ENCODE measurements at regions not wholly inside any gene's neighbourhood (a gene's known extent, or its start where the extent isn't known, plus 50 kb on each side); places are given as distances from the start of the nearest gene placed in this dataset.
"Not testable (repeated sequence)": the region's sequence is repeated elsewhere in the genome, so short reads cannot be mapped to it uniquely, and the experiment has no call there.

DNA sequence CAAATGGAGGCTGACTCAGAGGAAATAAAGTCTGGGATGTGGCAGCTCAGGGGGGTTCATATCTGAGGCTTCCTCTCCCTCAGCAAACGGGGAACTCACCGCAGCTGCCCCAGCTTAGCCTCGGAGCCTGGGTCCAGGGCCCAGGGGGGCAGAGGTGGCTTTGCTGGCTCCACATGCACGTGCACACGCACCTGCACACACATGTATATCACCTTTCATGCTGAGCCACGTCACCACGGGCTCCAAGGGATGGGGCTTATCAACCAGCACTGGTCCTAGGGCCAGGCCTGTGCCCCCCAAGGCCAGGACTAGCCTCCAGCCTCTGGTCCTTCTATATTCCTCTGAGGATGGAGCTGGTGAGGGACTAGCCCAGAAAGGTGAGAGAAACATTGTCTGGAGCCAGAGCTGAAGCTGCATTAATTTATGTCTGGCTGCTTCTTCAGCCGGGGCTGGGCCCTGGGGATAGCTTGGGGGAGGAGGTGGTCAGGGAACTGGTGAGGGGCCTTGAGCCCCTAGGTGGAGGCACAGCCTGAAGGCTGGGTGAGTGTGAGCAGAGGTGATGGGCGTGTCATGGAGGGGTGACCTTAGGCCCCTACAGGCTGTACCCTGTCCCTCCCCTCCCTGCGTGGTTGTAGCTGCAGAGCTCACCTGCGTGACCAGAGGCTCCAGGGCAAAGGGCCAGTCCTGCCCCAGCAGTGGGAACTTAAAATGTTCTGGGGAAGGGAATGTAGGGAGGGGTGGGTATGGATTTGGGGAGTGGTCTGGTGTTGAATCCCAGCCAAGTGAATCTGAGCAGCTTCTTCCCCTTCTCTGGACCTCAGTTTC is 520.8 kb downstream of the PTPRU start:
- no peak for DNase-seq (ENCODE audit: low read depth in 1 of 2, low spot score in 1 of 2)
- no peak for TF ChIP-seq JUND (IDR thresholded peaks at IDR 0.05; ENCODE audit: low read depth)
- in situ Hi-C loops (cut with HindIII; ENCODE audit: low pct_unique_long_range_greater_than_20kb, low sequenced_read_pairs), result no loop called here

DNA sequence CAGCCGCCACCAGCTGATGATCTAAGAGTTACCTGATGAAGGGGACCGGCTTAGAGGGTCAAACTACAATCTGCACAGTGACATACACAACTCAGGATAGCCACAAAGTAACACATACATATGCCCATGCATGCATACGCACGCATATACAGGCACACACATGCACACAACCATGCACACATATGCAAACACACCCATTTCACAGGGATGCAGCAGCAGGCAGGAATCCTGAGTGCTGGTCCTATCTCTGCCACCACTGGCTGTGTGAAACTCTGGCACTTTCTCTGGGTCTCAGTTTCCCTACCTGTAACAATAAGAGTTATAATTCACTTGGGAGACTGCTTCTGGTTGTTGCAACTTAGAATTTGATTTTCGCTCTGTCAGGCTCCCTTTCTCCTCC is 520.2 kb downstream of the PTPRU start:
- no peak for DNase-seq (ENCODE audit: low read depth in 1 of 2, low spot score in 1 of 2)
- in situ Hi-C loops (cut with HindIII; ENCODE audit: low pct_unique_long_range_greater_than_20kb, low sequenced_read_pairs), result no loop called here
- no peak for TF ChIP-seq JUND (IDR thresholded peaks at IDR 0.05; ENCODE audit: low read depth)

DNA sequence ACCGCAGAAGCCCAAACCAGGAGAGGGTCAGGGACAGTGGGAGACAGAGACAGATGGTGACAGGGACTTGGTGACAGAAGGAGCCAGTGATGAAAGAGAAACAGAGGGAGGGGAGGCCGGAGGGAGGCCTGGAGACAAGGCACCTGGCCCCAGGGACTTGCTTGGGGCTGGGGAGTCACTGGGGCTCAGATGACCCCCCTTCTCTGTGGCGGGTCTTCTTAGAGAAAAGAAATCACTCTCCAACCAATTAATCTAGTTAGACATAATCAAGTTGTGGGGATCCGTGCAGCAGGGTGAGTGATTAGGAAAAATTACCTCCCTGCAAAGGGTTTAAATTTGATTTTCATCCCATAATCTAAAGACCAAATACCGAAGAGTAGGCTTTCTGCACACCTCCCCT is 519.8 kb downstream of the PTPRU start:
- in situ Hi-C loops (cut with HindIII; ENCODE audit: low pct_unique_long_range_greater_than_20kb, low sequenced_read_pairs), result no loop called here
- DNase-seq (ENCODE audit: low read depth in 1 of 2, low spot score in 1 of 2), result no peak

DNA sequence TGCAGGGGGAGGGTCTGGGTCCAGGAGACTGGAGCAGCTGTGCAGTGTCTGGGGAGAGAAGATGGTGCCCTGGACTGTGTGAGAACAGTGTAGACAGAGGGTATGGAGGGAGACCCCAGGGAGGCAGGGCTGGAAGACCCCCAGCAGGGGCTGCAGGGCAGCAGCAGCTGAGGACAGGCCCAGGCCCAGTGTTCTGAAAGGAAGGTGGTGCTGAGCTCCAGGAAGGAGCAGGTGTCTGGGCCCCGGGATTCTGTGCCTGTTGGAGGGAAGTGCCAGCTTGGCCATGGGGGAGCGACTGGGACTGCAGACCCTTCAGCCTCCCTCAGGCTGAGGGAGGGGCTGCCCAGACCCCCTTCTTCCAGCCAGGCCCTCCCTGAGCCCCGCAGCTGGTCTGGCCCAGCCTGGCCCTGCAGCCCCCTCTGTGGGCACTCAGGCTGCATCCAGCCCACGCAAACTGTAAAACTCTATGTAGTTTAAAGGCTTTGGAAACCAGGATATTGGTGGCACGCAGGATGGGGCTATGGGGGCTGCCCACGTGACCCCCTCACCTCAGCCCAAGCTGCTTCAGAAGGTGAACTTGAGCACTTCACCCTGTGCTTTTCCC is 519.2 kb downstream of the PTPRU start:
- DNase-seq (ENCODE audit: low read depth in 1 of 2, low spot score in 1 of 2); in situ Hi-C loops (cut with HindIII; ENCODE audit: low pct_unique_long_range_greater_than_20kb, low sequenced_read_pairs): not testable (repeated sequence)

More for the DNA sequence above, 519.8 kb downstream of the PTPRU start:
- TF ChIP-seq JUND (IDR thresholded peaks at IDR 0.05; ENCODE audit: low read depth), result no peak

DNA sequence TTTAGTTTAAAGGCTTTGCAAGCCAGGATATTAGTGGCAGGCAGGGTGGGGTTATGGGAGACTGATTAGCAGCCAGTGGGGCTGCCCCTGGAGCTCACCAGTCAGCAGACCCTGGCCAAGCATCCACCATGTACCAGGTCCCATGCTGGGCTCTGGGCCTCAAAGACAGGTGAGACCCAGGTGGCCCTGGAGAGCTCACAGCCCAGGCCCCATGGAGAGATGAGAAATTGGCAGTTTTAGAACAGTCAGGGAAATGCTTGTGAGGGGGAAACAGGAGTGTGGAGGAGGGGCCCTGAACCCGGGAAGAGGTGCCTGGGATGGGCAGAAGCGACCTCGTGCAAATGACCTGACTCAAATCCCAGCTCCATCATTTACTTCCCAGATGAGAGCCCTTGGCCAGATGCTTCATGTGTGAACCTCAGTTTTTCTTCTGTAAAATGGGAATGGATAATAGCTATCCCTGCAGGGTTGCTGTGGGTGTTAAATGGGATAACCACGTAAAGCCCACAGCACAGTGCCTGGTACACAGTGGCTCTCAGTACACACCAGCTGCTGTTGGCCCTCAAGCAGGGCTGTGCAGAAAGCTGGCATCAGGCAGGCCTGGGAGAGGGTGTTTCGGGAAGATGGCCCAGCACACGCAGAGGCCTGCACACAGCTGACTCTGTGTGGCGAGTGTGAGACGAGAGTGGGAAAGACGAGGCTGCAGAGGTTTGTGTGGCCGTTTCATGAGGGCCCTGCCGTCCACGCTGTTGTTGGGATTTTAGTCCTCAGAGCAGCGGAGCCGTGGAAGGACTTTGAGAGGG is 518.5 kb downstream of the PTPRU start:
- TF ChIP-seq JUND (IDR thresholded peaks at IDR 0.05; ENCODE audit: low read depth), result no peak
- in situ Hi-C loops (cut with HindIII; ENCODE audit: low pct_unique_long_range_greater_than_20kb, low sequenced_read_pairs), result no loop called here
- no peak for DNase-seq (ENCODE audit: low read depth in 1 of 2, low spot score in 1 of 2)

DNA sequence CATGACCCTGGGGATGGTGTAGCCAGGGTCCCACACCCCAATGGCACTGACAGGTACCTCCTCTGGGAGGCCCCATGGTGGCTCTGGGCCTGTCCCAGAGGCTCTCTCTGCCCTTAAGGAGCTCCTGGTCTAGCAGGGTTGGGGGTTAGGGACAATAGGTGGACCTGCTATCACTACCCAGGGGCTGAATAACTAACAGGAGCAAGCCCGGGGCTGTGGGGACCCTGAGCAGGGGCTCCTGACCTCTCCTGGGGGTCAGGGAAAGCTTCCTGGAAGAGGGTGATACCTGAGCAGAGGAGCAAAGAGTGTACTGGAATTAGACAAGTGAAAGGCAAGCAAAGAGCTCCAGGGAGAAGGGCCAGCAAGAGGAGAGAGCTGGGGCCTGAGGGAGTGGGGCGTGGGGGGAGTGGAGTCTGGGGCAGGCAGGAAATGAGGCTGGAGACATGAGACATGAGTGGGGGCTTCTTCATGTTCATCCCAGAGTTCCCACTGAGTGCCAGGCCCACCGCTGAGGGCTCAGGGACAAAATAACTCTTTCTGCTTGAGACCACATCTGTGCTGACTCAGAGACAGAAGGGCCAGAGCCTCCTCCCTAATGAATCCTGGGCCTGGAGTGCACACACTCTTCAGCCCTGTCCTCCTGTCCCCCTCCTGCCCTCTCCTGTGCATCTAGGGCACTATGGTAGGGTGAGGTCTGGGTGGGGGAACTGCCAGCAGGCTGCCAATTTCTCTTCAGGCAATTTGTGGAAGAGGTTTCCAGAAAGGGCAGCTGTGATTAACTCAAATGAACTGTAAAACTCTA is 517.6 kb downstream of the PTPRU start:
- in situ Hi-C loops (cut with HindIII; ENCODE audit: low pct_unique_long_range_greater_than_20kb, low sequenced_read_pairs), result no loop called here
- TF ChIP-seq JUND (IDR thresholded peaks at IDR 0.05; ENCODE audit: low read depth), result no peak
- no peak for DNase-seq (ENCODE audit: low read depth in 1 of 2, low spot score in 1 of 2)

DNA sequence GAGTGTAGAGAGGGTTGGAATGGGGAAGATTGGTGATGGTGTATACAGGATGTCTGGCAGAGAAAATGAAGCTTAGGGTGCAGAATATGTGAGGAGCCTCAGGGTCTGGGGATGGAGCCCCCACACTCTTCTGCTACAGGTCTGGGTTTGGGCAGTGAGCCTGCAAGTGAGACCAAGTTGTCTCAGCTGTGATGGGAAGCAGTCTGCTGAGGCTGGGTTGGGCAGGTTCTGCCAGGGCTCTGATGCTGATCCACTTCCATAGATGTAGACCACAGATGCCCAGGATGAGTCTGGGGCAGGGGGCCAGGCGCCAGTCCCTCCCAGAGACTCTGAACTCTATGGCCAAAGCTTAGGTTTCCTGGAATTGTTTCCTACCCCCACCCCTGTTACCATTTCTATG is 516.9 kb downstream of the PTPRU start:
- TF ChIP-seq JUND (IDR thresholded peaks at IDR 0.05; ENCODE audit: low read depth), result no peak
- in situ Hi-C loops (cut with HindIII; ENCODE audit: low pct_unique_long_range_greater_than_20kb, low sequenced_read_pairs), result no loop called here
- no peak for DNase-seq (ENCODE audit: low read depth in 1 of 2, low spot score in 1 of 2)

DNA sequence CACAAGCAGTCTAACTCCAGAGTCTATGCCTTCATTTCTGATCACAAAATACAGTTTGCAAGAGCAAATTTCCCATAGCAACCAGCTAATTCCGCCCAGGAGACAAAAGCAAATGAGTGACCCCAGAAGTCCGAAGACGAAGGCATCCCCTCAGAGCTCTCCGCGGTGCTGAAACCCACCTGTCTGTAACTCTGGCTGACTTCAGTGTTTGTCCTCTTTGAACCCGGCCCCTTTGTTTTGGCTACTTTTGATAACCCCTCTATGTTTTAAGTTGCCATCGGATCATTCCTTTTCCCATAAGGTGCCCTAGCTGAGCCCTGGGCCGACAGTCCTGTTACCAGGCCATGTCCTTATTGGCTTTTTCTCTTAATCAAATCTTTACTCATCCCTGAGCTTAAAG is 515.8 kb downstream of the PTPRU start:
- DNase-seq (ENCODE audit: low read depth in 1 of 2, low spot score in 1 of 2), result no peak
- in situ Hi-C loops (cut with HindIII; ENCODE audit: low pct_unique_long_range_greater_than_20kb, low sequenced_read_pairs), result no loop called here
- TF ChIP-seq JUND (IDR thresholded peaks at IDR 0.05; ENCODE audit: low read depth), result no peak

DNA sequence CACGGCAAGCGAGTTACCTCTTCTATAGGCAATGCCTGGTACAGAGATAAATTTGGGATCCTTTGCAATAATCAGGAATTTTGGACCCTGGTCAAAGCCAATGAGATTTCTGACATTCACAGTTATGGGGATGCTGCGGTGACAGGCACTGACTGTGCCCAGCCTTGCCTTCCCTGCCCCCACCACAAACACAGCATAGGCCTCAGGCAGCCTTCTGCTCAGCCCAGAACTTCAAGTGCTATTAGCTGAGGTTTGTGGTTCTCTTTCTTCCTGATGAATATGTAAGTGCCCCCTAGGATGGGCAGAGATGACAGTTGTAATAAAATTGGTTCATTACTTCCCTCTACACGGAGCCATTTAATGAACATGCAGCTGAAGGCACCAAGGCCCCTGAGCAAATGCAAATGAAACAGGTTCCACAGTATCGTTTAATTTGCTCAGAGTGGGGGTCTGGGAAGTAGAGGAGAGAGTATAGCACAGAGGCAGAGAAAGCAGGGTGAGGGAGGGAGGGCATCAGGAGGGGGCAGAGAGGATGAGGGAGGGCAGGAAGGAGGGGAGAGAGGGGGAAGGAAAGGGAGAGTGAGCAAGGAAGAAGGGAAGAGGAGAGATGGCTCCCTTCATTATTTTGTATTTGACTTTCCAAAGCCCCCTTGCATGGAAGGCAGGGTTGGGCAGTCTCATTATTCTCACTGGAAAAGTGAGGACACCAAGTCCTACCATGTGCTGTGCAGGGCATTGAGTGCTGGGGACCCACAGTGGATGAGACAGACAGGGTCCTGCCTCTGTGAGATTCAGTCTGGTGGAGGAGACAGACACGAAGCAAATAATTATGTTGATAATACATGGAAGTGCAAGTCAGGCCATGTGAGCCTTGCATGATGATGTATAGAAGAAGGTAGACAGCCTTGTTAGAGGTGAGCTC is 513.0 kb downstream of the PTPRU start:
- in situ Hi-C loops (cut with HindIII; ENCODE audit: low pct_unique_long_range_greater_than_20kb, low sequenced_read_pairs), result no loop called here
- no peak for TF ChIP-seq JUND (IDR thresholded peaks at IDR 0.05; ENCODE audit: low read depth)
- no peak for DNase-seq (ENCODE audit: low read depth in 1 of 2, low spot score in 1 of 2)

DNA sequence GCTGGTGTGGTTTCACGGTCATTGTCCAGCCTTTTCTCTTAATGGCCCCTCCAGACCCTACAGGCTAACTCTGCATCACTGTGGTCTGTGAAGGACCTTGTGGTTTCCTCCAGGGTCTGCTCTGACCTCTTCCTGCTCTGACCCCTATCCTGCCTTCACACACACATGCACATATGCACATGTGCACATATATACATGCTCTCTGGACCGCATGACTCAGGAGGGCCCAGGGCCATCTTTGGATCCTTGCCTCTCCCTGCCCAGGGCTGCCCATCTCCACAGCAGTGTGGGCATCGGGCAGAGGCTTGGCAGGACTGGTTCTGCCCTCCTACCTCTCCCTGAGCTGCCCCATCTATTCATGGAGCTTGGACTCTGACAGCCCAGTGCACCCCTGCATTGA is 510.9 kb downstream of the PTPRU start:
- in situ Hi-C loops (cut with HindIII; ENCODE audit: low pct_unique_long_range_greater_than_20kb, low sequenced_read_pairs), result no loop called here
- DNase-seq (ENCODE audit: low read depth in 1 of 2, low spot score in 1 of 2), result no peak
- no peak for TF ChIP-seq JUND (IDR thresholded peaks at IDR 0.05; ENCODE audit: low read depth)

DNA sequence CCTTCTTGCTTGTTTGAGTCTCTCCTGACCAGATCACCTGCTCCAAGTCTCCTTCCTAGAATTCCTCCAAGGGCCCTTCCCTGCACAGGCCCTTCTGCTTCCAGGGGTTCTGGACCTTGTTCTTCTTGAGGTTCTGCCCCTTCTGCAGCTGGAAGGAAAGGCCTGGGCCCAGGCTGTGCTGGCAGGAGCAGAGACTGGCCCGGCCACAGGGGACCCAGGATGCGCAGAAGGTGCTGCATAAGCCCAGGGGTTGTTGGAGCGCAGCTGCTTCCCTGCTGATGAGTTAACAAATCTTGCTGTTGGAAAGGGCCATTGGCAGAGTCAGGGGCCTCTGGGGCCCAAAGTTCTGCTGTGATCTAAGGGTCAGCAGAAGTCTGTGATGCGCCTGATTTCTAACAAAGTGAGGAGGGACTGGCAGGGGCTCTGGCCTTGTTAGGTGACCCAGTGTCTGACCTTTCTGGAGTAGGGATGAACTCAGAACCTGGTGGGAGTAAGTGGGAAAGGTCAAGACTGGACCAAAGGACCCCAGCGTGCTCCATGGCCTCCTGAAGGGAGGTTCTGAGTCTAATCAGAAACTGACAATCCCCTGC is 509.8 kb downstream of the PTPRU start:
- no peak for TF ChIP-seq JUND (IDR thresholded peaks at IDR 0.05; ENCODE audit: low read depth)
- in situ Hi-C loops (cut with HindIII; ENCODE audit: low pct_unique_long_range_greater_than_20kb, low sequenced_read_pairs), result no loop called here
- DNase-seq (ENCODE audit: low read depth in 1 of 2, low spot score in 1 of 2), result no peak

All from T47D (cell line).